ENCODE measurements at regions not wholly inside any gene's neighbourhood (a gene's known extent, or its start where the extent isn't known, plus 50 kb on each side); places are given as distances from the start of the nearest gene placed in this dataset.
"Not testable (repeated sequence)": the region's sequence is repeated elsewhere in the genome, so short reads cannot be mapped to it uniquely, and the experiment has no call there.

GRCh38 chrX:38943120-38943519 lies 141.9 kb downstream of the MID1IP1 start:
- no peak for DNase-seq

GRCh38 chrX:38948046-38948445 lies 146.8 kb downstream of the MID1IP1 start:
- no peak for DNase-seq

- no peak for DNase-seq
These were observed 153.3 kb downstream of the MID1IP1 start for GRCh38 chrX:38954520-38954919.

GRCh38 chrX:38959736-38960135 lies 158.5 kb downstream of the MID1IP1 start:
- DNase-seq: no peak

GRCh38 chrX:38960137-38960536 lies 158.9 kb downstream of the MID1IP1 start:
- no peak for DNase-seq

- DNase-seq: no peak
These were observed 160.7 kb downstream of the MID1IP1 start for GRCh38 chrX:38961936-38962335.

GRCh38 chrX:38963244-38963643 lies 162.0 kb downstream of the MID1IP1 start:
- not testable (repeated sequence) for DNase-seq

GRCh38 chrX:38965888-38966287 lies 164.6 kb downstream of the MID1IP1 start:
- no peak for DNase-seq

GRCh38 chrX:38968344-38969216 lies 167.3 kb downstream of the MID1IP1 start:
- DNase-seq: no peak

- DNase-seq: no peak
These were observed 168.8 kb downstream of the MID1IP1 start for GRCh38 chrX:38970074-38970473.

GRCh38 chrX:38970845-38971244 lies 169.6 kb downstream of the MID1IP1 start:
- DNase-seq: no peak

GRCh38 chrX:38973322-38973721 lies 172.1 kb downstream of the MID1IP1 start:
- DNase-seq: no peak

- DNase-seq: no peak
These were observed 173.3 kb downstream of the MID1IP1 start for GRCh38 chrX:38974542-38974941.

- no peak for DNase-seq
These were observed 174.2 kb downstream of the MID1IP1 start for GRCh38 chrX:38975368-38975942.

- no peak for DNase-seq
These were observed 181.1 kb downstream of the MID1IP1 start for GRCh38 chrX:38982370-38982769.

GRCh38 chrX:38982843-38983242 lies 181.6 kb downstream of the MID1IP1 start:
- DNase-seq: no peak

- DNase-seq: no peak
These were observed 184.1 kb downstream of the MID1IP1 start for GRCh38 chrX:38985375-38985774.

- no peak for DNase-seq
These were observed 184.7 kb downstream of the MID1IP1 start for GRCh38 chrX:38985945-38986344.

- DNase-seq: no peak
These were observed 185.3 kb downstream of the MID1IP1 start for GRCh38 chrX:38986586-38986985.

- DNase-seq: no peak
These were observed 186.0 kb downstream of the MID1IP1 start for GRCh38 chrX:38987198-38987651.

- no peak for DNase-seq
These were observed 187.0 kb downstream of the MID1IP1 start for GRCh38 chrX:38988301-38988700.

- DNase-seq: no peak
These were observed 187.8 kb downstream of the MID1IP1 start for GRCh38 chrX:38989076-38989475.

- no peak for DNase-seq
These were observed 190.6 kb downstream of the MID1IP1 start for GRCh38 chrX:38991656-38992440.
